ENCODE measurements at regions not wholly inside any gene's neighbourhood (a gene's known extent, or its start where the extent isn't known, plus 50 kb on each side); places are given as distances from the start of the nearest gene placed in this dataset.

DNA sequence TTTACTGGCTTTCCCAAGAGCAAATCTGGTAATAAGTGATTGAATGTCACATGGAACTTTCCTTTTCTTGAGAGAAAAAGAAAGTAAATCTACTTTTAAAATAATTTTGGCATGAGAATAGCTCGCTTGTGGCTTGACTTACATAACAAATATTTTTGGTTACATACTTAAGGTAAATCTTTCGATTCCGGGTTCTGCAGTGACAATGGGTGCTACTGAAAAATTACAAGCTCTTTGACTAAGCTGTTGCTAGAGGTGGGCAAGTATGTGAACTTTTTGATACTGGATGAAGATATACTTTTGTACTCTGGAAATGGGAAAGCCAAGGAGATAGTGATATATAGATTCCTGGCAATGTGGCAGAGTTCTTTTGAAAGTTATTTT is 51.9 kb upstream of the OTOL1 start:
- CTCF ChIA-PET: no interaction called here
- Mint-ChIP-seq H3K27me3 (peaks cover 4% of the 10 kb centered on the region), H3K36me3 (no peaks in the 10 kb centered on the region), H3K4me3 (no peak overlapping the region), H3K27ac (no peak overlapping the region), H3K9me3 (no peaks in the 10 kb centered on the region), H3K4me1 (no peaks in the 10 kb centered on the region)
- no peak for DNase-seq

GRCh38 chr3:161443921-161444693 is 52.5 kb upstream of the OTOL1 start:
- no peaks in the 10 kb centered on the region for H3K4me1 Mint-ChIP-seq
- H3K4me3 Mint-ChIP-seq: no peak overlapping the region
- no peak overlapping the region for H3K27ac Mint-ChIP-seq
- peaks cover 4% of the 10 kb centered on the region for H3K27me3 Mint-ChIP-seq
- CTCF ChIA-PET: no interaction called here
- DNase-seq: no peak
- no peaks in the 10 kb centered on the region for H3K36me3 Mint-ChIP-seq
- no peaks in the 10 kb centered on the region for H3K9me3 Mint-ChIP-seq

DNA sequence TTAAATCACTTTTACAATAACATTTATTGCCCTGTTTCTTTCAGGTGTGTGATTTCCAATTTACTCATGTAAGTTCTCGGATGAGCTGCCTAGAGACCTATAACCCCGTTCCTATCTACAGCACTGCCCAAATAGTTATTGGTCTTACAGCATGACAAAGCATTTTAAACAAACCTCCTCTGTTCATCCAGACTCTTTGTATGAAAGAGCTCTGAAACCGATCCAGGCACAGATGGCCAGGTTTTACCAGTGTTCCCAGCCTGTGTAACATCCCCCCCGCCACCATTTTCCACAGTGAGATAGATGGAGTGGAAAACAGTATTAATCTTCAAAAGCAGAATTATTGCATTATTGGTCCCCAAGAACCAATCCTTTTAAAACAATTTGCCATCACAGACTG is 59.0 kb upstream of the SPTSSB start:
- Mint-ChIP-seq H3K27me3 (peaks cover 19% of the 10 kb centered on the region), H3K36me3 (no peaks in the 10 kb centered on the region), H3K4me3 (no peak overlapping the region), H3K27ac (no peak overlapping the region), H3K9me3 (no peaks in the 10 kb centered on the region), H3K4me1 (peaks cover 10% of the 10 kb centered on the region)
- CTCF ChIA-PET: no interaction called here
- no peak for DNase-seq

- Mint-ChIP-seq H3K9me3 (no peaks in the 10 kb centered on the region), H3K36me3 (no peaks in the 10 kb centered on the region), H3K27ac (no peak overlapping the region), H3K4me3 (no peak overlapping the region), H3K4me1 (peaks cover 10% of the 10 kb centered on the region), H3K27me3 (peaks cover 13% of the 10 kb centered on the region)
- CTCF ChIA-PET: interaction anchor here (1.4 kb wide), 1 partner anchor 153 kb away, joined by 4 read pairs; no protein-coding TSS in a partner anchor
- no peak for DNase-seq
Observed at GRCh38 chr3:161427347-161427746, 56.0 kb upstream of the SPTSSB start.

DNA sequence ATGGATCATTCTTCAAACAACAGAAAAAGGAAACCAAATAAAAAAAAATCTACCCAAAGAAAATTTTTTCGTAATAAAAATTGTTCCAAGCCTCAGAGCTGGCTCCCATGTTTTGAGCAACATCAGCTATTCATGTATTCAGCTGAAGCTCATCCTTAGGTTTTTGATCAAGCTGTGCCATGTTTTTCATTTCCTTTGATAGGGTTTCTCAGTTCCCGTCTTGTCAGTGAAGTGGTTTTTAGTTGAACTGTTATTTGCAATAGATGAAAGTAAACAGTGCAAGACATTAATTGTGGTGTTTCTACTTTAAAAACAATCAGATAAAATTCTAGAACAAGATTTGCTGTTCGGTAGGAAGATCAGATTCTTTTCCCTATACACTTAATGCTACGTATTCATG is 55.4 kb upstream of the SPTSSB start:
- peaks cover 11% of the 10 kb centered on the region for H3K27me3 Mint-ChIP-seq
- no peaks in the 10 kb centered on the region for H3K9me3 Mint-ChIP-seq
- DNase-seq: no peak
- CTCF ChIA-PET: interaction anchor here (0.9 kb wide), 1 partner anchor 152 kb away, joined by 5 read pairs; no protein-coding TSS in a partner anchor
- H3K27ac Mint-ChIP-seq: no peak overlapping the region
- H3K36me3 Mint-ChIP-seq: no peaks in the 10 kb centered on the region
- H3K4me3 Mint-ChIP-seq: no peak overlapping the region
- H3K4me1 Mint-ChIP-seq: peaks cover 10% of the 10 kb centered on the region

DNA sequence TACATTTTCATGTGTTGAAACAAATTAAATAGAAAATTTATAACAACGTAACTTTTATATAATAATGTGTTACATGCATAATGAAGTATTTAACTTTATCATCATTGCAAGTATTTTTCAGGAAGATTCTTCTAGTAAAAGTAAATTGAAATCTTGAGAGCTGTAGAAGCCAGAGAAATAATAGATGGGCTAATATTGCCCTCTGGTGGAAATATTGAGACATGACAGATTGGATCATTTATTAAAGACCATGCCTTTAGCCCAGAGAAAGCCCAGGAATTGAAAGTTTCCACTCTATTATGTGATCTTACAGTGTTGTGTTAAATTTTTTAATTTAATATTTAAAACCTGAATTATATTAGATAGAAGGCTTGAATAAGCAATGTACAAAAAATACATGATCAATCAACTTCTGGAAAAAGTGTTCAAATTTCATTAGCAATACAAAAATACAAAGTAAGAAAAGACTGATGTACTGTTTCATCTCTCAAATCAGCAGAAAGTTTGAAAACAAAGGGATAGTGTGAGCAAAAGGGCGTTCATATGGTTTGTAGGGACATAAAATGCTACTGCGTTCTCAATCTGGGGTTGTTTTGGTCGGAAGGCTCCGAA is 52.7 kb upstream of the SPTSSB start:
- H3K4me1 Mint-ChIP-seq: peaks cover 10% of the 10 kb centered on the region
- CTCF ChIA-PET: interaction anchor here (1.0 to 4.4 kb wide), 2 partner anchors 14 to 148 kb away, joined by 8 to 36 read pairs; no protein-coding TSS in a partner anchor

GRCh38 chr3:161422171-161422700 is 50.9 kb upstream of the SPTSSB start:
- H3K27me3 Mint-ChIP-seq: peaks cover 21% of the 10 kb centered on the region
- CTCF ChIA-PET: interaction anchor here (0.9 to 4.4 kb wide), 5 partner anchors 9 to 466 kb away, joined by 3 to 36 read pairs (median 4); no protein-coding TSS in a partner anchor
- no peak overlapping the region for H3K4me3 Mint-ChIP-seq
- peaks cover 10% of the 10 kb centered on the region for H3K4me1 Mint-ChIP-seq
- H3K9me3 Mint-ChIP-seq: no peaks in the 10 kb centered on the region
- no peaks in the 10 kb centered on the region for H3K36me3 Mint-ChIP-seq
- H3K27ac Mint-ChIP-seq: no peak overlapping the region
- DNase-seq: no peak

More for the DNA sequence above, 52.7 kb upstream of the SPTSSB start:
- no peak overlapping the region for H3K27ac Mint-ChIP-seq
- H3K27me3 Mint-ChIP-seq: peaks cover 22% of the 10 kb centered on the region
- no peak overlapping the region for H3K4me3 Mint-ChIP-seq
- no peaks in the 10 kb centered on the region for H3K36me3 Mint-ChIP-seq
- H3K9me3 Mint-ChIP-seq: no peaks in the 10 kb centered on the region
- DNase-seq: no peak

All from activated naive CD4-positive, alpha-beta T cell treated with anti-CD3 and anti-CD28 coated beads, Interleukin-2, amount 10 ng/mL, durations not matched to agents 7 days and 5 days (primary cell).